ENCODE measurements at regions not wholly inside any gene's neighbourhood (a gene's known extent, or its start where the extent isn't known, plus 50 kb on each side); places are given as distances from the start of the nearest gene placed in this dataset.
A peak's percentile ranks its signal among the peaks of the same experiment; 100 is the strongest.

GRCh38 chr9:118439441-118439840 lies 735.2 kb downstream of the TLR4 start:
- Histone ChIP-seq H3K27ac (no peak overlapping the region), H3K4me2 (peak overlapping the region; percentile 68; the same call in 1 of the 2 replicates), H3K4me3 (no peak overlapping the region), H3K9ac (no peak overlapping the region), H3K4me1 (peaks cover 79% of the 10 kb centered on the region), H4K20me1 (no peaks in the 10 kb centered on the region), H3K27me3 (no peaks in the 10 kb centered on the region), H3K9me3 (no peaks in the 10 kb centered on the region), H3K36me3 (no peaks in the 10 kb centered on the region)
- TF ChIP-seq Cebpa-rat (IDR thresholded peaks at IDR 0.05): no peak

GRCh38 chr9:118444403-118444802 lies 740.2 kb downstream of the TLR4 start:
- no peak overlapping the region for H3K4me3 ChIP-seq
- H3K27me3 ChIP-seq: no peaks in the 10 kb centered on the region
- no peak overlapping the region for H3K27ac ChIP-seq
- peak overlapping the region; percentile 74 for H3K4me2 ChIP-seq
- no peaks in the 10 kb centered on the region for H3K9me3 ChIP-seq
- peaks cover 53% of the 10 kb centered on the region for H3K4me1 ChIP-seq
- no peak overlapping the region for H3K9ac ChIP-seq
- H4K20me1 ChIP-seq: no peaks in the 10 kb centered on the region
- no peaks in the 10 kb centered on the region for H3K36me3 ChIP-seq
- TF ChIP-seq Cebpa-rat (IDR thresholded peaks at IDR 0.05): no peak

- H3K36me3 ChIP-seq: no peaks in the 10 kb centered on the region
- no peaks in the 10 kb centered on the region for H3K27me3 ChIP-seq
- no peak overlapping the region for H3K27ac ChIP-seq
- no peaks in the 10 kb centered on the region for H3K9me3 ChIP-seq
- H3K4me1 ChIP-seq: peaks cover 30% of the 10 kb centered on the region
- no peak overlapping the region for H3K9ac ChIP-seq
- H3K4me3 ChIP-seq: no peak overlapping the region
- no peaks in the 10 kb centered on the region for H4K20me1 ChIP-seq
- no peak overlapping the region for H3K4me2 ChIP-seq
- TF ChIP-seq Cebpa-rat (IDR thresholded peaks at IDR 0.05): no peak
These were observed 742.9 kb downstream of the TLR4 start for GRCh38 chr9:118446943-118447639.

GRCh38 chr9:118449554-118449953 lies 745.4 kb downstream of the TLR4 start:
- H3K4me3 ChIP-seq: no peak overlapping the region
- no peak overlapping the region for H3K4me2 ChIP-seq
- no peaks in the 10 kb centered on the region for H3K9me3 ChIP-seq
- H3K27ac ChIP-seq: no peak overlapping the region
- no peaks in the 10 kb centered on the region for H4K20me1 ChIP-seq
- H3K4me1 ChIP-seq: peaks cover 5% of the 10 kb centered on the region
- H3K27me3 ChIP-seq: no peaks in the 10 kb centered on the region
- no peak overlapping the region for H3K9ac ChIP-seq
- no peaks in the 10 kb centered on the region for H3K36me3 ChIP-seq
- TF ChIP-seq Cebpa-rat (IDR thresholded peaks at IDR 0.05): no peak

GRCh38 chr9:118455259-118455658 lies 751.1 kb downstream of the TLR4 start:
- no peaks in the 10 kb centered on the region for H3K4me1 ChIP-seq

GRCh38 chr9:118455788-118456187 lies 751.6 kb downstream of the TLR4 start:
- Histone ChIP-seq H4K20me1 (no peaks in the 10 kb centered on the region), H3K9me3 (no peaks in the 10 kb centered on the region), H3K9ac (no peak overlapping the region), H3K27ac (no peak overlapping the region), H3K4me2 (no peak overlapping the region), H3K36me3 (no peaks in the 10 kb centered on the region), H3K4me3 (no peak overlapping the region), H3K4me1 (no peaks in the 10 kb centered on the region), H3K27me3 (no peaks in the 10 kb centered on the region)
- no peak for TF ChIP-seq Cebpa-rat (IDR thresholded peaks at IDR 0.05)

More at GRCh38 chr9:118455259-118455658, 751.1 kb downstream of the TLR4 start:
- no peaks in the 10 kb centered on the region for H3K9me3 ChIP-seq
- H3K4me3 ChIP-seq: no peak overlapping the region
- no peak overlapping the region for H3K9ac ChIP-seq
- no peak for TF ChIP-seq Cebpa-rat (IDR thresholded peaks at IDR 0.05)
- no peaks in the 10 kb centered on the region for H4K20me1 ChIP-seq
- no peak overlapping the region for H3K4me2 ChIP-seq
- H3K36me3 ChIP-seq: no peaks in the 10 kb centered on the region
- no peaks in the 10 kb centered on the region for H3K27me3 ChIP-seq
- H3K27ac ChIP-seq: no peak overlapping the region

GRCh38 chr9:118457171-118458000 lies 753.2 kb downstream of the TLR4 start:
- no peaks in the 10 kb centered on the region for H3K36me3 ChIP-seq
- H3K4me2 ChIP-seq: no peak overlapping the region
- H3K9me3 ChIP-seq: no peaks in the 10 kb centered on the region
- H3K4me3 ChIP-seq: no peak overlapping the region
- H3K9ac ChIP-seq: no peak overlapping the region
- H3K4me1 ChIP-seq: no peaks in the 10 kb centered on the region
- no peak overlapping the region for H3K27ac ChIP-seq
- H3K27me3 ChIP-seq: no peaks in the 10 kb centered on the region
- no peak for TF ChIP-seq Cebpa-rat (IDR thresholded peaks at IDR 0.05)
- H4K20me1 ChIP-seq: no peaks in the 10 kb centered on the region

GRCh38 chr9:118459913-118460312 lies 755.7 kb downstream of the TLR4 start:
- H3K9ac ChIP-seq: no peak overlapping the region
- H3K4me1 ChIP-seq: no peaks in the 10 kb centered on the region
- no peaks in the 10 kb centered on the region for H3K27me3 ChIP-seq
- no peak for TF ChIP-seq Cebpa-rat (IDR thresholded peaks at IDR 0.05)
- no peak overlapping the region for H3K27ac ChIP-seq
- no peaks in the 10 kb centered on the region for H3K36me3 ChIP-seq
- H3K4me2 ChIP-seq: no peak overlapping the region
- H3K9me3 ChIP-seq: no peaks in the 10 kb centered on the region
- H4K20me1 ChIP-seq: no peaks in the 10 kb centered on the region
- no peak overlapping the region for H3K4me3 ChIP-seq

GRCh38 chr9:118463419-118463818 lies 759.2 kb downstream of the TLR4 start:
- Histone ChIP-seq H3K4me1 (no peaks in the 10 kb centered on the region), H3K27ac (no peak overlapping the region), H3K4me3 (no peak overlapping the region), H3K9ac (no peak overlapping the region), H3K27me3 (no peaks in the 10 kb centered on the region), H3K9me3 (no peaks in the 10 kb centered on the region), H3K4me2 (no peak overlapping the region), H4K20me1 (no peaks in the 10 kb centered on the region), H3K36me3 (no peaks in the 10 kb centered on the region)
- TF ChIP-seq Cebpa-rat (IDR thresholded peaks at IDR 0.05): no peak

- Histone ChIP-seq H4K20me1 (no peaks in the 10 kb centered on the region), H3K9ac (no peak overlapping the region), H3K27ac (no peak overlapping the region), H3K9me3 (no peaks in the 10 kb centered on the region), H3K4me2 (no peak overlapping the region), H3K4me3 (no peak overlapping the region), H3K4me1 (no peaks in the 10 kb centered on the region), H3K36me3 (no peaks in the 10 kb centered on the region), H3K27me3 (no peaks in the 10 kb centered on the region)
- no peak for TF ChIP-seq Cebpa-rat (IDR thresholded peaks at IDR 0.05)
These were observed 769.3 kb downstream of the TLR4 start for GRCh38 chr9:118473521-118473920.
